RWPE1 (cell line): ENCODE measurements at regions not wholly inside any gene's neighbourhood (a gene's known extent, or its start where the extent isn't known, plus 50 kb on each side); places are given as distances from the start of the nearest gene placed in this dataset.
A peak's percentile ranks its signal among the peaks of the same experiment; 100 is the strongest.

Experiments used
- CTCF ChIA-PET: fragments of 350-600 bp; sonication (Branson Sonifier 250); formaldehyde crosslinking; extraction: SDS; loops from one replicate; lab custom pipeline; 2021; lab: Yijun Ruan, JAX
- POLR2A ChIA-PET: fragments of 400-600 bp; formaldehyde crosslinking; extraction: SDS; loops from one replicate; lab custom pipeline; 2020; ENCODE audit warnings: antibody characterized with exemption; ENCODE audit not compliant: low non-redundant PET; lab: Yijun Ruan, JAX
- DNase-seq: peaks from one replicate; pipeline ENCODE4 v3.0.0; 2012; ENCODE audit warnings: low spot score
- H3K27ac ChIP-seq: fragments of 450-650 bp; 2 replicates; pipeline ENCODE4 v1.5.1; 2017
- TF ChIP-seq, protein P1 (sequence below): fragments of 450-650 bp; conservative IDR thresholded peaks from 2 replicates; pipeline ENCODE4 v1.5.1; 2017; ENCODE audit warnings: low read depth, mild to moderate bottlenecking

GRCh38 chr17:413706-414380, 61.2 kb upstream of the RPH3AL start:
- ChIA-PET POLR2A (no interaction called here), CTCF (interaction anchor here (1.0 kb wide), 1 partner anchor 287 kb away, joined by 3 read pairs; no protein-coding TSS in a partner anchor)
- no peak overlapping the region for H3K27ac ChIP-seq
- TF ChIP-seq, protein P1, sequence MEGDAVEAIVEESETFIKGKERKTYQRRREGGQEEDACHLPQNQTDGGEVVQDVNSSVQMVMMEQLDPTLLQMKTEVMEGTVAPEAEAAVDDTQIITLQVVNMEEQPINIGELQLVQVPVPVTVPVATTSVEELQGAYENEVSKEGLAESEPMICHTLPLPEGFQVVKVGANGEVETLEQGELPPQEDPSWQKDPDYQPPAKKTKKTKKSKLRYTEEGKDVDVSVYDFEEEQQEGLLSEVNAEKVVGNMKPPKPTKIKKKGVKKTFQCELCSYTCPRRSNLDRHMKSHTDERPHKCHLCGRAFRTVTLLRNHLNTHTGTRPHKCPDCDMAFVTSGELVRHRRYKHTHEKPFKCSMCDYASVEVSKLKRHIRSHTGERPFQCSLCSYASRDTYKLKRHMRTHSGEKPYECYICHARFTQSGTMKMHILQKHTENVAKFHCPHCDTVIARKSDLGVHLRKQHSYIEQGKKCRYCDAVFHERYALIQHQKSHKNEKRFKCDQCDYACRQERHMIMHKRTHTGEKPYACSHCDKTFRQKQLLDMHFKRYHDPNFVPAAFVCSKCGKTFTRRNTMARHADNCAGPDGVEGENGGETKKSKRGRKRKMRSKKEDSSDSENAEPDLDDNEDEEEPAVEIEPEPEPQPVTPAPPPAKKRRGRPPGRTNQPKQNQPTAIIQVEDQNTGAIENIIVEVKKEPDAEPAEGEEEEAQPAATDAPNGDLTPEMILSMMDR = no peak
- DNase-seq = no peak

DNA sequence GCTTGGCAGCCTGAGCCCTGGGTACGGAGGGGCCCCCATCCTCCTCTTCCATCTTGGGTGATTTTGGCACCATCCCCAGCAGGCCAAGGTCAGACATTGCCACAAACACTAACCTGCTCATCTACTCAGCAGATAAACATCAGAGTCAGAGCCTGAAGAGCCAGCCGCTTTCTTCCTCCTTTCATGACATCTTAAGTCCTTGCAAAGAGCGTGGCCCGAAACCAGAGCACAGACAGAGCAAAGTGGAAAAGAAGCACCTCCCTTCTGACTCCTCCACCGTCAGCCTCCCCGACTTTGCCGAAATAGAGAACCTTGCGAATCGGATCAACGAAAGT, 60.4 kb upstream of the RPH3AL start:
- DNase-seq = no peak
- ChIA-PET POLR2A (no interaction called here), CTCF (interaction anchor here (0.6 to 1.8 kb wide), 10 partner anchors 8 to 320 kb away, joined by 3 to 23 read pairs (median 4); no protein-coding TSS in a partner anchor)
- TF ChIP-seq, protein P1 = no peak
- 0 out of 2 replicates have a peak overlapping the region, but pooled peaks have one; percentile 13 for H3K27ac ChIP-seq

- TF ChIP-seq, protein P1 = peak; percentile 79
- POLR2A ChIA-PET = interaction anchor here (0.6 kb wide), 1 partner anchor 288 kb away, joined by 3 read pairs; no protein-coding TSS in a partner anchor
- DNase-seq = peak; percentile 34
- peak overlapping the region; percentile 76 for H3K27ac ChIP-seq
- CTCF ChIA-PET = interaction anchor here (0.5 to 1.8 kb wide), 33 partner anchors 9 to 644 kb away, joined by 3 to 23 read pairs (median 4); no protein-coding TSS in a partner anchor
These were observed 59.8 kb upstream of the RPH3AL start for GRCh38 chr17:412211-413015.

DNA sequence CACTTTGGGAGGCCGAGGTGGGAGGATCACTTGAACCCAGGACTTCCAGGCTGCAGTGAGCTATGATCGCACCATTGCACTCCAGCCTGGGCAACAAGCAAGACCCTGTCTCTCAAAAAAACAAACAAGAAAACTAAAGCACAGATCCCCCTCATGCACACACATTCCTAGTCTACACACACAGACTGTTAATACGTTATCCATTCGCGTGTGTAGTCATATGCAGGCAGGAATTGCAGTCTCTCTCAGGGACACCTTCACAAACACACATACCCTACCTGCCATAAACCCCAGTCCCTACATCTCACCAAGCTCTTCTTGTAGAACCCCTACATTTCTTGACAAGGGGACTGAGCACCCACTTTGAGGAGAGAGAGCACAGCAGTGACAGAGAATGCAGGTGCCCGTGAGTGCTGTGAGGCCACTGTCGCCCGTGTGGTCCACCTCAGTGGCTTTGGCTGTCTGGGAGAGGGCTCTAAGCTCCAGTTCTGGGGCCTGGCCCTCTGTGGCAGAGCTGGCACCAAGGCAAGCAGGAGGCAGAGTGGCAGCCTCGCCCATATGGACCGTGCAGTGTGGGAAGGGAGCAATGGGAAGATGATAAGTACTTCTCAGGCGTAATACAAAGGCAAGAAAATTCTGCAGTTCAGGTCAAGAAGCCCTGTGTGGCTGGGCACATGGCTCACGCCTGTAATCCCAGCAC, 59.0 kb upstream of the RPH3AL start:
- no peak for DNase-seq
- H3K27ac ChIP-seq = peak overlapping the region; percentile 76
- CTCF ChIA-PET = interaction anchor here (0.5 to 1.8 kb wide), 25 partner anchors 10 to 645 kb away, joined by 3 to 23 read pairs (median 4); no protein-coding TSS in a partner anchor
- TF ChIP-seq, protein P1 = no peak
- POLR2A ChIA-PET = interaction anchor here (0.6 kb wide), 1 partner anchor 289 kb away, joined by 3 read pairs; no protein-coding TSS in a partner anchor

DNA sequence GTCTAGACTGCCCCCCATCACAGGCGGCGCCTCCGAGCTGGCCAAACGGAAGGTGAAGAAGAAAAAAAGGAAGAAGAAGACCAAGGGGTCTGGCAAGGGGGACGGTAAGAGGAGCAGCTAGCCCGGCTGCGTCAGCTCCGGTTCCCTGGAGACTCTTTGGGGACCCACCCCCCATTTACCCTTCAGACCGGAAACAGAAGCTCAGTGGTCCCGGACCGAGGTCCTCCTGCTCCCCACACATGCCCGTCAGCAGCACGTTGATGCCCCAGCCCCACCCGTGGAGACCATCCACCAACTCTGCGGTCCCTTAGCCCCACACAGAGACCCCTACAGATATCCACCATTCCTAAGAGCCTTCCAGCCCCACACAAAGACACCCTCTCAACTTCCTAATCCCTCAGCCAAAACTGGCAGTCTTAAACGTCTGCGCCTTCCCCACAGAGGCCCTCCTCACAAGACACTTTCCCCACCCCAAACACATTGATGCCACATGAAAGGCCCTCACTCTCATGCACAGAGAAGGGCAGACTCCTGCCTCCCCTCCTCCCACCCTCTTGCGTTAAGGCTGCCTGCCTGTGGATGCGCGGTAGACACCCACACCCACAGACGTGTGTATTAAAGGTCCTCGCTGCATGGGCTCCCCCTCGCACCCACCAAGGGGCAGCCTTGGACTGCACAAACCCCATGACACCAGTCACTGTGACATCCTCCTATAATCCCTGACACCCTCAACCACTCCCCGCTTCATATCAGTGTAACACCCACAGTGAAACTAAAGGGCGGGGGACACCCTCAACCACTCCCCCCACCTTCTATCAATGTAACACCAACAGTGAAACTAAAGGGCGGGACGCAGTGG, 58.2 kb upstream of the RPH3AL start:
- DNase-seq = no peak
- TF ChIP-seq, protein P1 = no peak
- H3K27ac ChIP-seq = peak overlapping the region; percentile 76
- POLR2A ChIA-PET = no interaction called here
- CTCF ChIA-PET = interaction anchor here (0.6 to 1.8 kb wide), 7 partner anchors 10 to 570 kb away, joined by 3 to 20 read pairs (median 4); no protein-coding TSS in a partner anchor
